ENCODE measurements at regions not wholly inside any gene's neighbourhood (a gene's known extent, or its start where the extent isn't known, plus 50 kb on each side); places are given as distances from the start of the nearest gene placed in this dataset.
"Not testable (repeated sequence)": the region's sequence is repeated elsewhere in the genome, so short reads cannot be mapped to it uniquely, and the experiment has no call there.

GRCh38 chr6:167557675-167558074 lies 232.8 kb downstream of the TTLL2 start:
- no peak for TF ChIP-seq CTCF (IDR thresholded peaks at IDR 0.05; ENCODE audit: control extremely low read depth, extremely low read depth, low read depth, missing control alignments)
- POLR2A ChIA-PET, result no interaction called here
- CTCF ChIA-PET, result no interaction called here
- DNase-seq (ENCODE audit: extremely low spot score), result no peak

GRCh38 chr6:167558246-167559177 lies 233.6 kb downstream of the TTLL2 start:
- POLR2A ChIA-PET, result no interaction called here
- CTCF ChIA-PET, result no interaction called here
- TF ChIP-seq CTCF (IDR thresholded peaks at IDR 0.05; ENCODE audit: control extremely low read depth, extremely low read depth, low read depth, missing control alignments), result no peak
- DNase-seq (ENCODE audit: extremely low spot score), result no peak

GRCh38 chr6:167559675-167560479 lies 235.0 kb downstream of the TTLL2 start:
- no peak for DNase-seq (ENCODE audit: extremely low spot score)
- POLR2A ChIA-PET, result no interaction called here
- CTCF ChIA-PET, result no interaction called here
- no peak for TF ChIP-seq CTCF (IDR thresholded peaks at IDR 0.05; ENCODE audit: control extremely low read depth, extremely low read depth, low read depth, missing control alignments)

- POLR2A ChIA-PET, result no interaction called here
- CTCF ChIA-PET, result no interaction called here
- DNase-seq (ENCODE audit: extremely low spot score), result no peak
- TF ChIP-seq CTCF (IDR thresholded peaks at IDR 0.05; ENCODE audit: control extremely low read depth, extremely low read depth, low read depth, missing control alignments), result no peak
These were observed 236.0 kb downstream of the TTLL2 start for GRCh38 chr6:167560673-167561569.

- POLR2A ChIA-PET, result not testable (repeated sequence)
These were observed 238.0 kb downstream of the TTLL2 start for GRCh38 chr6:167562862-167563261.

GRCh38 chr6:167564416-167565250 lies 239.7 kb downstream of the TTLL2 start:
- no peak for TF ChIP-seq CTCF (IDR thresholded peaks at IDR 0.05; ENCODE audit: control extremely low read depth, extremely low read depth, low read depth, missing control alignments)

More at GRCh38 chr6:167562862-167563261, 238.0 kb downstream of the TTLL2 start:
- DNase-seq (ENCODE audit: extremely low spot score); CTCF ChIA-PET: not testable (repeated sequence)

More at GRCh38 chr6:167564416-167565250, 239.7 kb downstream of the TTLL2 start:
- ChIA-PET POLR2A (no interaction called here), CTCF (no interaction called here)
- DNase-seq (ENCODE audit: extremely low spot score), result no peak

Data from GM10248 (cell line).